GM23338 (cell line): ENCODE measurements at regions not wholly inside any gene's neighbourhood (a gene's known extent, or its start where the extent isn't known, plus 50 kb on each side); places are given as distances from the start of the nearest gene placed in this dataset.

Experiments used
- CREB1 ChIP-seq: fragments of 250-450 bp; sonication (Bioruptor Pico); IDR thresholded peaks from 2 replicates; pipeline ENCODE4 v1.5.0; 2020; ENCODE audit warnings: low read depth, mild to moderate bottlenecking, moderate library complexity
- ETS1 ChIP-seq: IDR thresholded peaks from 2 replicates; pipeline ENCODE4 v1.6.1; 2016; ENCODE audit warnings: antibody characterized with exemption
- EZH2 ChIP-seq: fragments of 200-600 bp; sonication (generic); IDR thresholded peaks from one replicate; pipeline ENCODE4 v1.8.0; 2017; ENCODE audit warnings: antibody characterized with exemption, mild to moderate bottlenecking, low read depth; ENCODE audit not compliant: unreplicated experiment
- EZH2phosphoT487 ChIP-seq: fragments of 200-600 bp; sonication (generic); IDR thresholded peaks from one replicate; pipeline ENCODE4 v1.8.1; 2018; ENCODE audit warnings: antibody characterized with exemption; ENCODE audit not compliant: unreplicated experiment
- JUNB ChIP-seq: IDR thresholded peaks from one replicate; pipeline ENCODE4 v1.6.1; 2016; ENCODE audit warnings: antibody characterized with exemption; ENCODE audit not compliant: unreplicated experiment
- NANOG ChIP-seq: IDR thresholded peaks from 2 replicates; pipeline ENCODE4 v1.6.1; 2016; ENCODE audit warnings: antibody characterized with exemption, borderline replicate concordance
- POLR2AphosphoS5 ChIP-seq: IDR thresholded peaks from 2 replicates; pipeline ENCODE4 v1.6.1; 2016; ENCODE audit warnings: antibody characterized with exemption, low read depth
- REST ChIP-seq: IDR thresholded peaks from one replicate; pipeline ENCODE4 v1.6.1; 2018; ENCODE audit warnings: antibody characterized with exemption; ENCODE audit not compliant: unreplicated experiment
- STAT1 ChIP-seq: IDR thresholded peaks from one replicate; pipeline ENCODE4 v1.6.1; 2016; ENCODE audit warnings: antibody characterized with exemption; ENCODE audit not compliant: unreplicated experiment
- TF ChIP-seq, protein P1 (sequence below), 2 experiments: fragments of 200-600 bp in 1 of 2; sonication (generic) in 1 of 2; conservative IDR thresholded peaks; 2 replicates each; pipeline versions ENCODE4 v1.5.1 to v1.6.1; 2016 to 2017; ENCODE audit warnings: antibody characterized with exemption in 2 of 2, low read depth in 2 of 2, mild to moderate bottlenecking in 2 of 2, moderate library complexity in 1 of 2

- TF ChIP-seq, protein P1, sequence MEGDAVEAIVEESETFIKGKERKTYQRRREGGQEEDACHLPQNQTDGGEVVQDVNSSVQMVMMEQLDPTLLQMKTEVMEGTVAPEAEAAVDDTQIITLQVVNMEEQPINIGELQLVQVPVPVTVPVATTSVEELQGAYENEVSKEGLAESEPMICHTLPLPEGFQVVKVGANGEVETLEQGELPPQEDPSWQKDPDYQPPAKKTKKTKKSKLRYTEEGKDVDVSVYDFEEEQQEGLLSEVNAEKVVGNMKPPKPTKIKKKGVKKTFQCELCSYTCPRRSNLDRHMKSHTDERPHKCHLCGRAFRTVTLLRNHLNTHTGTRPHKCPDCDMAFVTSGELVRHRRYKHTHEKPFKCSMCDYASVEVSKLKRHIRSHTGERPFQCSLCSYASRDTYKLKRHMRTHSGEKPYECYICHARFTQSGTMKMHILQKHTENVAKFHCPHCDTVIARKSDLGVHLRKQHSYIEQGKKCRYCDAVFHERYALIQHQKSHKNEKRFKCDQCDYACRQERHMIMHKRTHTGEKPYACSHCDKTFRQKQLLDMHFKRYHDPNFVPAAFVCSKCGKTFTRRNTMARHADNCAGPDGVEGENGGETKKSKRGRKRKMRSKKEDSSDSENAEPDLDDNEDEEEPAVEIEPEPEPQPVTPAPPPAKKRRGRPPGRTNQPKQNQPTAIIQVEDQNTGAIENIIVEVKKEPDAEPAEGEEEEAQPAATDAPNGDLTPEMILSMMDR (conservative IDR thresholded peaks at IDR 0.05; ENCODE audit: low read depth in 2 of 2) = no peak
- TF ChIP-seq POLR2AphosphoS5 = no peak
- TF ChIP-seq EZH2phosphoT487 = no peak
- no peak for TF ChIP-seq EZH2
- no peak for TF ChIP-seq CREB1 (CRISPR knock-in tag)
- TF ChIP-seq ETS1 = no peak
- no peak for TF ChIP-seq STAT1
- TF ChIP-seq REST = no peak
- TF ChIP-seq JUNB = no peak
- no peak for TF ChIP-seq NANOG
Observed at GRCh38 chr22:27283240-27283639, 518.3 kb downstream of the MN1 start.
